ENCODE measurements at regions not wholly inside any gene's neighbourhood (a gene's known extent, or its start where the extent isn't known, plus 50 kb on each side); places are given as distances from the start of the nearest gene placed in this dataset.

DNA sequence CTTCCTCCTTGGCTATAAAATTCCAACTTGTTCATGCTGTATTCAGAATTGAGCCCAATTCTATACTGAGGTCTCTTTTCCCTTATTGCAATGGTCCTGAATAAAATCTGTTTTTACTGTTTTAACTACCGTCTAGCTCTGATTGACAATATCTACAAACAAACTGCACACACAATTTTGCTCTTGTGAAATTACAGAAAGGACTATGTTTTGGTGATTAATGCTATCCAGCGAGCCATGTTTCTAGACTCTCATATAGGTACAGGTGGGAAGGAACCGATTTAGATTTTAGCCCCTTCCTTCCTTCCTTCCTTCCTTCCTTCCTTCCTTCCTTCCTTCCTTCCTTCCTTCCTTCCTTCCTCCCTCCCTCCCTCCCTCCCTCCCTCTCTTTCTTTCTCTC is 254.4 kb downstream of the SLC4A3 start:
- TF ChIP-seq, protein P1, sequence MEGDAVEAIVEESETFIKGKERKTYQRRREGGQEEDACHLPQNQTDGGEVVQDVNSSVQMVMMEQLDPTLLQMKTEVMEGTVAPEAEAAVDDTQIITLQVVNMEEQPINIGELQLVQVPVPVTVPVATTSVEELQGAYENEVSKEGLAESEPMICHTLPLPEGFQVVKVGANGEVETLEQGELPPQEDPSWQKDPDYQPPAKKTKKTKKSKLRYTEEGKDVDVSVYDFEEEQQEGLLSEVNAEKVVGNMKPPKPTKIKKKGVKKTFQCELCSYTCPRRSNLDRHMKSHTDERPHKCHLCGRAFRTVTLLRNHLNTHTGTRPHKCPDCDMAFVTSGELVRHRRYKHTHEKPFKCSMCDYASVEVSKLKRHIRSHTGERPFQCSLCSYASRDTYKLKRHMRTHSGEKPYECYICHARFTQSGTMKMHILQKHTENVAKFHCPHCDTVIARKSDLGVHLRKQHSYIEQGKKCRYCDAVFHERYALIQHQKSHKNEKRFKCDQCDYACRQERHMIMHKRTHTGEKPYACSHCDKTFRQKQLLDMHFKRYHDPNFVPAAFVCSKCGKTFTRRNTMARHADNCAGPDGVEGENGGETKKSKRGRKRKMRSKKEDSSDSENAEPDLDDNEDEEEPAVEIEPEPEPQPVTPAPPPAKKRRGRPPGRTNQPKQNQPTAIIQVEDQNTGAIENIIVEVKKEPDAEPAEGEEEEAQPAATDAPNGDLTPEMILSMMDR (IDR thresholded peaks at IDR 0.05), result no peak
- TF ChIP-seq POLR2A (IDR thresholded peaks at IDR 0.05), result no peak
- TF ChIP-seq POLR2AphosphoS5 (IDR thresholded peaks at IDR 0.05), result no peak
- no peak overlapping the region for H3K27ac ChIP-seq
- H3K4me3 ChIP-seq, result no peak overlapping the region
- no peaks in the 10 kb centered on the region for H3K36me3 ChIP-seq
- H3K9me3 ChIP-seq, result no peaks in the 10 kb centered on the region
- DNase-seq (ENCODE audit: low spot score in 2 of 2), result no peak
- intact Hi-C loops (cut with DNase I; ENCODE audit: low total_unique reads), result no loop called here
- H3K4me1 ChIP-seq, result no peaks in the 10 kb centered on the region
- no peaks in the 10 kb centered on the region for H3K27me3 ChIP-seq

DNA sequence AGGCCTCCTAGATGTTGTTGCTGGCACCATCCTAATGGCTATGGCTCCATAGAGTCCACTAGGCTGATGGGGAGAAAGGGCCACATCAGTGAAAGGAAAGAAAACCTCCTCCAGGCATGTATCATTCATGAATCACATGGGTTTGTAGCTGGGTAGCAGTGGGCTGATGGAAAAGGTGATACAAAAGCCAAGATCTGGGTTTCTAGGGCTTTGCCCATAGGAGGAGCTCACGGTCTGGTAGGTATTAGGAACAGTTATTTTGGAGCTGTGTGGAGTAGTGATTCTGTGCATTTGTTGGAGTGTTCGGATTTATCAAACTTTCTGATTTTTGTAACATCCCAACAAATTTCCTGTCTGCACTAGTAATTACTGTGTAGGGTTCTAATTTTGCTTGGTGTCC is 259.2 kb downstream of the SLC4A3 start:
- intact Hi-C loops (cut with DNase I; ENCODE audit: low total_unique reads), result no loop called here
- DNase-seq (ENCODE audit: low spot score in 2 of 2), result no peak
- Histone ChIP-seq H3K36me3 (no peaks in the 10 kb centered on the region), H3K9me3 (no peaks in the 10 kb centered on the region), H3K27ac (no peak overlapping the region), H3K27me3 (no peaks in the 10 kb centered on the region), H3K4me1 (no peaks in the 10 kb centered on the region), H3K4me3 (no peak overlapping the region)
- TF ChIP-seq, protein P1 (IDR thresholded peaks at IDR 0.05), result no peak
- no peak for TF ChIP-seq POLR2AphosphoS5 (IDR thresholded peaks at IDR 0.05)
- no peak for TF ChIP-seq POLR2A (IDR thresholded peaks at IDR 0.05)

DNA sequence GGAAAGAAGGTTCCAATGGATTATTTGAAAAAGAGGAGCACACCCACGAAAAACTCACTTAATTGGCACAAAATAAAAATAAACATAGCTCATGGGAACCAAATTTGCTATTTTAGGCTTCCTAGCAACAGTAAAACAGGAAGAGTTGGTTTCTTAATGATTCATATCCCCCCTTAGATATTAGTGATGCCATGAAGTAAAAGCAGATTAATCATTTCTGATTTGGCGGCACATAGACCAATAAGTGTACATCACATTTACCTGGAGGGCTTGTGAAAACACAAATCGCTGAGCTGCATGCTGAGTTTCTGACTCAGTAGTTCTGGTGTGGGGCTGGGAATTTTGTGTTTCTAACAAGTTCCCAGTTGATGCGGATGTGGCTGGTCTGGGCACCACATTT is 260.4 kb downstream of the SLC4A3 start:
- Histone ChIP-seq H3K4me1 (no peaks in the 10 kb centered on the region), H3K4me3 (no peak overlapping the region), H3K9me3 (no peaks in the 10 kb centered on the region), H3K27ac (no peak overlapping the region), H3K36me3 (no peaks in the 10 kb centered on the region), H3K27me3 (no peaks in the 10 kb centered on the region)
- TF ChIP-seq POLR2A (IDR thresholded peaks at IDR 0.05) (no peak), POLR2AphosphoS5 (IDR thresholded peaks at IDR 0.05) (no peak)
- TF ChIP-seq, protein P1 (IDR thresholded peaks at IDR 0.05), result no peak
- intact Hi-C loops (cut with DNase I; ENCODE audit: low total_unique reads), result no loop called here
- DNase-seq (ENCODE audit: low spot score in 2 of 2), result no peak

DNA sequence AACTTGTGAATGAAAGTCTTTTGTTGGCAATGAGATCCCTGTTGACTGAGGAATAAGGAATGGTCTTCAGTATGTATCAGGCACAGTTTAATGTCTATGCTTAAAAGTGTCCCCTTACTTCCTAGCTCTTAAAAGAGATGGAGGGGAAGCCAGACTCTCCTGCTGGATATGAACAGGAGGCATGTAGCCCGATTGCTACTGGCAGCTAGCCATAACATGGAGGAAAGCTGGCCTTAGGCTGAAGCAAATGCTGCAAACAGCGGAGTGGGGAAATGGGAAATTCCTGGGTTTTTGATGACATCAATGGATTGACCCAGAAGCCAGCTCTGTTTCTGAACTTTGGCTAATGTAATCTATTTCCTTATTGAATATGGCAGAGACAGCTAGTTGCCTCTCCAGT is 266.1 kb downstream of the SLC4A3 start:
- Histone ChIP-seq H3K27ac (no peak overlapping the region), H3K4me3 (no peak overlapping the region), H3K9me3 (no peaks in the 10 kb centered on the region), H3K27me3 (no peaks in the 10 kb centered on the region), H3K4me1 (no peaks in the 10 kb centered on the region), H3K36me3 (no peaks in the 10 kb centered on the region)
- TF ChIP-seq, protein P1 (IDR thresholded peaks at IDR 0.05), result no peak
- no peak for TF ChIP-seq POLR2A (IDR thresholded peaks at IDR 0.05)
- TF ChIP-seq POLR2AphosphoS5 (IDR thresholded peaks at IDR 0.05), result no peak
- no peak for DNase-seq (ENCODE audit: low spot score in 2 of 2)
- intact Hi-C loops (cut with DNase I; ENCODE audit: low total_unique reads), result no loop called here

DNA sequence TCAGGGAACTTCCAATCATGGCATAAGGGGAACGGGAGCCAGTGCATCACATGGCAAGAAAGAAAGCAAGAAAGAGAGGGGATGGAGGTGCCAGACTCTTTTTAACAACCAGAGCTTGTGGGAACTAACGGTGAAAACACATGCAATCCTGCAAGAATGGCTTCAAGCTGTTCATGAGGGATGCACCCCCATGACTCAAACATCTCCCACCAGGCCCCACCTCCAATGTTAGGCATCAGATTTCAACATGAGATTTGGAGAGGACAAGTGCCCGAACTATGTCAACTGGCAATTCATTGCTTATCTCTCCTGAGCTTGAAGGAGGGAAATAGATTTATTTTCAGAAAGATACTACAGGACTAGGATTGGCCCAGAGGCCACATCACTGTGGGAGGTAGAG is 270.0 kb downstream of the SLC4A3 start:
- no peak for TF ChIP-seq POLR2A (IDR thresholded peaks at IDR 0.05)
- TF ChIP-seq, protein P1 (IDR thresholded peaks at IDR 0.05), result no peak
- TF ChIP-seq POLR2AphosphoS5 (IDR thresholded peaks at IDR 0.05), result no peak
- Histone ChIP-seq H3K36me3 (no peaks in the 10 kb centered on the region), H3K4me3 (no peak overlapping the region), H3K27ac (no peak overlapping the region), H3K4me1 (no peaks in the 10 kb centered on the region), H3K9me3 (no peaks in the 10 kb centered on the region), H3K27me3 (no peaks in the 10 kb centered on the region)
- DNase-seq (ENCODE audit: low spot score in 2 of 2), result no peak
- intact Hi-C loops (cut with DNase I; ENCODE audit: low total_unique reads), result no loop called here

Data from breast epithelium (tissue), 4 donors.